Heart left ventricle (tissue), 13 donors: ENCODE measurements at regions not wholly inside any gene's neighbourhood (a gene's known extent, or its start where the extent isn't known, plus 50 kb on each side); places are given as distances from the start of the nearest gene placed in this dataset.

Experiments
- POLR2A ChIP-seq, 2 donors: fragments of 450-650 bp; IDR thresholded peaks; one replicate each; pipeline ENCODE4 v1.6.1; 2017; ENCODE audit warnings: antibody characterized with exemption in 2 of 2, mild to moderate bottlenecking in 2 of 2, moderate library complexity in 2 of 2
- TF ChIP-seq, protein P1 (sequence below), 12 donors: fragments of 200-600 bp; sonication (generic) in 4 of 12; IDR thresholded peaks; one replicate each; pipeline versions ENCODE4 v1.5.0 to v1.8.0; 2018 to 2022; ENCODE audit warnings: antibody characterized with exemption in 12 of 12, mild to moderate bottlenecking in 5 of 12
- donor health status: ischemic (EF 13 %, LVEDD 7.1; RV severe dilation, severe dysfunction).
- donor health status: DM: no; HTN: yes; CAD: no.
- donor health status: DM: no; HTN: no; CAD: no.
- donor health status: ischemic (EF 25% LVEDD 6.9; RV normal size, moderate dysfunction).
- donor health status: ischemic (EF 25% LVEDD 5.7; RV mildly dilated, moderate dysfunction).
- donor health status: ischemic (EF 35%, LVEDD 5.7; RV mildly dilated, moderate dysfunction).
- donor health status: nonischemic (EF 11% LVEDD 7.7; RV severe dilation, severe dysfunction).
- donor health status: DM: yes; HTN: yes; CAD: no.
- donor health status: PGD.
- donor health status: ischemic (EF 29% LVEDD 5.4; RV normal size, mild dysfunction).
- donor health status: nonischemic (EF 23%, LVEDD 6.1; RV moderate dilation, normal function).

DNA sequence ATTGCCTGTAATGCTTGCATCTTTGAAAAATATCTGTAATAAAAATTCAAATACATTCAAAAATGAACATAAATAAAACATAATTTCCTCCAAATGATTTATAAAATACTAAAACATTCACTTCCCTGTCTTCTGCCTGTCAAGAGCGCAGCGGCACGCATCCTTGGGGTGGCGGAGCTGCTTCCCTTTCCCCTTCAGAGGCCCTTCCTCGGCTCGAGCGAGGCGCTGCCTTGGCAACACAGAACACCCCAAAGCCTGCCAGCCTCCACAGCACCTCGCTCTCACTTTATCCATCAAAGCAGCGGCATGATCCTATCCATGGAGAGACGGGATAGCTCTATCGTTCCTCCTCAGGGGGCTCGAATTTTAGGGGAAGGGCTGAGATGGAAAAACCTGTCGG, 146.2 kb downstream of the GXYLT1 start:
- TF ChIP-seq, protein P1, sequence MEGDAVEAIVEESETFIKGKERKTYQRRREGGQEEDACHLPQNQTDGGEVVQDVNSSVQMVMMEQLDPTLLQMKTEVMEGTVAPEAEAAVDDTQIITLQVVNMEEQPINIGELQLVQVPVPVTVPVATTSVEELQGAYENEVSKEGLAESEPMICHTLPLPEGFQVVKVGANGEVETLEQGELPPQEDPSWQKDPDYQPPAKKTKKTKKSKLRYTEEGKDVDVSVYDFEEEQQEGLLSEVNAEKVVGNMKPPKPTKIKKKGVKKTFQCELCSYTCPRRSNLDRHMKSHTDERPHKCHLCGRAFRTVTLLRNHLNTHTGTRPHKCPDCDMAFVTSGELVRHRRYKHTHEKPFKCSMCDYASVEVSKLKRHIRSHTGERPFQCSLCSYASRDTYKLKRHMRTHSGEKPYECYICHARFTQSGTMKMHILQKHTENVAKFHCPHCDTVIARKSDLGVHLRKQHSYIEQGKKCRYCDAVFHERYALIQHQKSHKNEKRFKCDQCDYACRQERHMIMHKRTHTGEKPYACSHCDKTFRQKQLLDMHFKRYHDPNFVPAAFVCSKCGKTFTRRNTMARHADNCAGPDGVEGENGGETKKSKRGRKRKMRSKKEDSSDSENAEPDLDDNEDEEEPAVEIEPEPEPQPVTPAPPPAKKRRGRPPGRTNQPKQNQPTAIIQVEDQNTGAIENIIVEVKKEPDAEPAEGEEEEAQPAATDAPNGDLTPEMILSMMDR (IDR thresholded peaks at IDR 0.05): no peak
- no peak for TF ChIP-seq POLR2A (IDR thresholded peaks at IDR 0.05)
